IMR-90 (cell line): ENCODE measurements at regions not wholly inside any gene's neighbourhood (a gene's known extent, or its start where the extent isn't known, plus 50 kb on each side); places are given as distances from the start of the nearest gene placed in this dataset.

Source experiments
- ATAC-seq: fragments of 200-7000 bp; cut with Tn5 transposase; 2 replicates; pipeline ENCODE4 v1.9.1; 2020; ENCODE audit warnings: low read depth, mild to moderate bottlenecking, moderate library complexity
- BruUV-seq: library from RNA; stranded (reverse); fragments of 400-500 nt; replicated peaks from 2 replicates; lab custom pipeline; 2021; lab: Mats Ljungman, UMichigan
- CTCF ChIA-PET: fragments of 300-600 bp; formaldehyde crosslinking; extraction: SDS; loops from one replicate; lab custom pipeline; 2021; ENCODE audit warnings: antibody characterized with exemption; lab: Yijun Ruan, JAX
- POLR2A ChIA-PET: fragments of 300-600 bp; sonication (Branson Sonifier 250); formaldehyde crosslinking; loops from one replicate; lab custom pipeline; 2022; ENCODE audit warnings: antibody characterized with exemption; ENCODE audit not compliant: unreplicated experiment; lab: Charles Lee
- DNase-seq: peaks from one replicate; pipeline ENCODE4 v3.0.0; 2013
- H2AFZ ChIP-seq: replicated peaks from 2 replicates; pipeline ENCODE3; 2013; ENCODE audit warnings: low read length, mild to moderate bottlenecking; ENCODE audit not compliant: poor library complexity
- H2AK5ac ChIP-seq: 2 replicates; pipeline ENCODE4 v1.6.1; 2013; ENCODE audit warnings: low read depth, low read length, inconsistent platforms
- H2AK9ac ChIP-seq: replicated peaks from 2 replicates; pipeline ENCODE3; 2013; ENCODE audit warnings: mild to moderate bottlenecking, low read depth, low read length, moderate library complexity; ENCODE audit not compliant: poor library complexity
- H2BK120ac ChIP-seq: 2 replicates; pipeline ENCODE4 v1.6.1; 2013; ENCODE audit warnings: low read depth, low read length, inconsistent platforms
- H2BK15ac ChIP-seq: 3 replicates; pipeline ENCODE4 v1.6.1; 2013; ENCODE audit warnings: low read depth, low read length, inconsistent platforms
- H2BK20ac ChIP-seq: 2 replicates; pipeline ENCODE4 v1.6.1; 2013; ENCODE audit warnings: low read depth, mild to moderate bottlenecking, inconsistent platforms, low read length, moderate library complexity
- H2BK5ac ChIP-seq: 2 replicates; pipeline ENCODE4 v1.6.1; 2013; ENCODE audit warnings: mild to moderate bottlenecking, low read depth, low read length, inconsistent platforms; ENCODE audit not compliant: poor library complexity, severe bottlenecking
- H3K14ac ChIP-seq: replicated peaks from 2 replicates; pipeline ENCODE4 v1.6.1; 2013; ENCODE audit warnings: low read depth, low read length, inconsistent platforms
- H3K18ac ChIP-seq: 2 replicates; pipeline ENCODE4 v1.6.1; 2013; ENCODE audit warnings: low read depth, low read length, control low read depth
- H3K23ac ChIP-seq: 2 replicates; pipeline ENCODE4 v1.6.1; 2013; ENCODE audit warnings: low read depth, low read length, inconsistent platforms
- H3K27ac ChIP-seq: 2 replicates; pipeline ENCODE4 v1.5.1; 2013; ENCODE audit warnings: mild to moderate bottlenecking, control low read depth, low read length; ENCODE audit not compliant: insufficient read depth
- H3K27me3 ChIP-seq: 2 replicates; pipeline ENCODE4 v1.6.1; 2013; ENCODE audit warnings: low read length; ENCODE audit not compliant: control insufficient read depth, insufficient read depth
- H3K36me3 ChIP-seq: 2 replicates; pipeline ENCODE4 v1.6.1; 2013; ENCODE audit warnings: low read length, mixed read lengths; ENCODE audit not compliant: control insufficient read depth, insufficient read depth
- H3K4ac ChIP-seq: 2 replicates; pipeline ENCODE4 v1.6.1; 2013; ENCODE audit warnings: low read depth, low read length, inconsistent platforms
- H3K4me1 ChIP-seq: 2 replicates; pipeline ENCODE4 v1.6.1; 2013; ENCODE audit warnings: low read length, mixed read lengths; ENCODE audit not compliant: control insufficient read depth, insufficient read depth
- H3K4me2 ChIP-seq: 2 replicates; pipeline ENCODE4 v1.6.1; 2013; ENCODE audit warnings: low read depth, mild to moderate bottlenecking, control low read depth, low read length, moderate library complexity
- H3K4me3 ChIP-seq: 2 replicates; pipeline ENCODE4 v1.5.1; 2013; ENCODE audit warnings: low read depth, mild to moderate bottlenecking, control low read depth, low read length, moderate library complexity; ENCODE audit not compliant: insufficient read depth
- H3K56ac ChIP-seq: 2 replicates; pipeline ENCODE4 v1.6.1; 2013; ENCODE audit warnings: low read length, inconsistent platforms; ENCODE audit not compliant: insufficient read depth; ENCODE audit errors: extremely low read depth
- H3K79me1 ChIP-seq, 2 experiments: 2 replicates each; pipeline ENCODE4 v1.6.1; 2013; ENCODE audit warnings: low read length in 2 of 2, inconsistent platforms in 1 of 2, low read depth in 1 of 2
- H3K9ac ChIP-seq: 2 replicates; pipeline ENCODE4 v1.6.1; 2013; ENCODE audit warnings: low read depth, low read length, control low read depth
- H3K9me1 ChIP-seq: 2 replicates; pipeline ENCODE4 v1.6.1; 2013; ENCODE audit warnings: low read length, inconsistent platforms; ENCODE audit not compliant: insufficient read depth
- H3K9me3 ChIP-seq: 2 replicates; pipeline ENCODE4 v1.6.1; 2013; ENCODE audit warnings: low read length; ENCODE audit not compliant: control insufficient read depth, insufficient read depth
- H4K20me1 ChIP-seq: 2 replicates; pipeline ENCODE4 v1.6.1; 2013; ENCODE audit warnings: low read length, inconsistent platforms; ENCODE audit not compliant: insufficient read depth
- H4K5ac ChIP-seq: 2 replicates; pipeline ENCODE4 v1.6.1; 2013; ENCODE audit warnings: mild to moderate bottlenecking, low read depth, low read length, control low read depth
- H4K8ac ChIP-seq, 2 experiments: 2 replicates each; pipeline ENCODE4 v1.6.1; 2013; ENCODE audit warnings: low read depth in 2 of 2, low read length in 2 of 2, control low read depth in 1 of 2, inconsistent platforms in 1 of 2
- H4K91ac ChIP-seq: 2 replicates; pipeline ENCODE4 v1.6.1; 2013; ENCODE audit warnings: low read depth, low read length, inconsistent platforms; ENCODE audit not compliant: insufficient read depth
- MAZ ChIP-seq: IDR thresholded peaks from 2 replicates; pipeline ENCODE4 v1.6.1; 2012; ENCODE audit warnings: low read depth, mild to moderate bottlenecking, low read length, improper control_type of control experiment, moderate library complexity, borderline replicate concordance
- MXI1 ChIP-seq: IDR thresholded peaks from 2 replicates; pipeline ENCODE4 v1.6.1; 2012; ENCODE audit warnings: low read depth, mild to moderate bottlenecking, low read length, moderate library complexity, borderline replicate concordance
- NFE2L2 ChIP-seq: fragments of 150-350 bp; IDR thresholded peaks from 2 replicates; pipeline ENCODE4 v1.6.1; 2016; ENCODE audit warnings: low read depth, mild to moderate bottlenecking, low read length
- RAD21 ChIP-seq: IDR thresholded peaks from 2 replicates; pipeline ENCODE4 v1.6.1; 2012; ENCODE audit warnings: low read length, improper control_type of control experiment
- WGBS, 2 experiments: methylation state at CpG; one replicate each; pipeline versions ENCODE4 v1.1.5 to v1.1.7; 2013; ENCODE audit warnings: missing lambda C conversion rate in 2 of 2; ENCODE audit not compliant: insufficient read length in 1 of 2; ENCODE audit errors: extremely low coverage in 2 of 2; 5-methylcytosine and 5-hydroxymethylcytosine counted together
- dilution Hi-C: fragments of 300-500 bp; cut with HindIII; formaldehyde crosslinking; loops from one replicate; pipeline ENCODE4 v1.14.3; 2018; ENCODE audit warnings: low sequenced_read_pairs; ENCODE audit not compliant: unreplicated experiment
- in situ Hi-C: fragments of 300-500 bp; cut with MboI; formaldehyde crosslinking; loops from 3 replicates; pipeline ENCODE4 v1.14.3; 2019; ENCODE audit warnings: low sequenced_read_pairs, inconsistent platforms, mixed read lengths
- intact Hi-C: fragments of 100-400 bp; cut with micrococcal nuclease; formaldehyde crosslinking; loops from 2 replicates; pipeline ENCODE4 v1.10.0; 2022

- Histone ChIP-seq H3K4me3 (no peak overlapping the region), H2BK120ac (no peak overlapping the region), H2BK5ac (no peak overlapping the region), H3K9me3 (peaks cover 11% of the 10 kb centered on the region), H3K23ac (no peak overlapping the region), H2BK15ac (no peak overlapping the region), H3K9ac (no peak overlapping the region), H4K20me1 (no peaks in the 10 kb centered on the region), H3K9me1 (no peaks in the 10 kb centered on the region), H2AFZ (no peak overlapping the region), H3K56ac (no peak overlapping the region), H3K4me2 (no peak overlapping the region), H2AK9ac (no peak overlapping the region), H3K4ac (no peak overlapping the region), H3K14ac (no peak overlapping the region), H3K27ac (no peak overlapping the region), H2BK20ac (no peak overlapping the region), H3K36me3 (no peaks in the 10 kb centered on the region), H3K27me3 (no peaks in the 10 kb centered on the region), H2AK5ac (no peak overlapping the region), H3K18ac (no peak overlapping the region), H3K79me1 (no peaks in the 10 kb centered on the region), H4K91ac (no peak overlapping the region), H4K8ac (no peak overlapping the region), H4K5ac (no peak overlapping the region), H3K4me1 (no peaks in the 10 kb centered on the region)
- 74% methylated on average over 6 of the region's 15 CpGs; no CpG with 5 or more reads in 1 of the 2 experiments for WGBS, 2 experiments
- TF ChIP-seq RAD21 (no peak), MAZ (no peak), NFE2L2 (no peak), MXI1 (no peak)
- CTCF ChIA-PET = no interaction called here
- POLR2A ChIA-PET = no interaction called here
- dilution Hi-C loops = no loop called here
- no peak for ATAC-seq
- intact Hi-C loops = no loop called here
- DNase-seq = no peak
- in situ Hi-C loops = no loop called here
- no TSS peak for BruUV-seq
Observed at GRCh38 chr4:8738471-8738931, 133.1 kb downstream of the HMX1 start.
